GM18502 (cell line): ENCODE measurements at regions not wholly inside any gene's neighbourhood (a gene's known extent, or its start where the extent isn't known, plus 50 kb on each side); places are given as distances from the start of the nearest gene placed in this dataset.
"Not testable (repeated sequence)": the region's sequence is repeated elsewhere in the genome, so short reads cannot be mapped to it uniquely, and the experiment has no call there.

Experiments used
- ATAC-seq: cut with Tn5 transposase; IDR thresholded peaks from one replicate; pipeline ENCODE4 v1.9.1; 2021; ENCODE audit warnings: mild to moderate bottlenecking; ENCODE audit not compliant: unreplicated experiment, poor library complexity

DNA sequence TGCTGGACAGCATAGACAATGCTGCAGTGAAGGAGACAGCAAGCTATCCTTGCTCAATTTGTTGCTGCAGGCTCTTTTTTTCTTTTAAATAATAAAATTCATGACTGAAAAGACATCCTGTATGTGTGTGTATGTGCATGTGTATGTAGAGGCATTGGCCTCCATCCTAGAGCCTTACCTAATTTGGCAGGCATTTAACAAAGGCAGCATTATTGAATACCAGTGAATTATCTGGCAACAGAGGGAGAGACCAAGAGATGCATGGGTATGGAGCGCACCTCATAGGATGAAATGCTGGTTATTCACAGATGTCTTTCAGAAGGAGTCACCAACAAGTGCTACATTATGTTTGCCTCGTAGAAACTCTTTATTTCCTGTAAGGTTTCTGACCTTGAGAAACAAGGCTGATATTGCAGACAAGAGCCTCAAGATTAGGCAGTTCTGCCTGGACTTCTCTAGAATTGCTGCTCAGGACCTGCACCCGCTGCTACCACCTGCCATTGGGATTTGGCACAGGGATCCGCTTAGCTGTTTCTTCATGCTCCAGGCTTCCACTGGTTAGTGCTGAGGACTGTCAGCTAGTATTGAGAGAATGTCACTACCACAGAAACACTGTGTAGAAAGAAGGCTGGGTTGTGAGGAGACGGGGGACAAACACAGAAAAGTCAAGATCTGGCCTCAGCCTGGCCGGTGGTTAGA lies 247.7 kb upstream of the RFX3 start:
- no peak for ATAC-seq

DNA sequence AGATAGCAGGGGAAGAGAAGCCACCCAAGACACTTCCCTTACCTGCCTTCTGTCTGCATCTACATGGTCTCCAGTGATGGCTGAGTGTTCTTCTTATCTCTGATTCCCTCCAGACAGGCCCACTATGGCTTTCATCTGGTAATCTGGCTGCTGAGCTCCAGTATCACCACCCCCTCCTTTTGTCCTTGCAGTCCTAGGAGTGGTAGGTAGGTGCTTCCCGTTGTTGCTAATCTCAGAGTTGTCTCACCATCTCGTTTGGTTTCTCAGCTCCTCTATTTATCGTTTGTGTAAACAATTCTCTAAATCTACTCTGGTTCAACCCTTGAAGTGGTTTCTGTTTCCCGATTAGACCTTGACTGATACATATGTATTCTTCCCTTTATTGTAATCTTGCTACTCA lies 243.8 kb upstream of the RFX3 start:
- no peak for ATAC-seq

DNA sequence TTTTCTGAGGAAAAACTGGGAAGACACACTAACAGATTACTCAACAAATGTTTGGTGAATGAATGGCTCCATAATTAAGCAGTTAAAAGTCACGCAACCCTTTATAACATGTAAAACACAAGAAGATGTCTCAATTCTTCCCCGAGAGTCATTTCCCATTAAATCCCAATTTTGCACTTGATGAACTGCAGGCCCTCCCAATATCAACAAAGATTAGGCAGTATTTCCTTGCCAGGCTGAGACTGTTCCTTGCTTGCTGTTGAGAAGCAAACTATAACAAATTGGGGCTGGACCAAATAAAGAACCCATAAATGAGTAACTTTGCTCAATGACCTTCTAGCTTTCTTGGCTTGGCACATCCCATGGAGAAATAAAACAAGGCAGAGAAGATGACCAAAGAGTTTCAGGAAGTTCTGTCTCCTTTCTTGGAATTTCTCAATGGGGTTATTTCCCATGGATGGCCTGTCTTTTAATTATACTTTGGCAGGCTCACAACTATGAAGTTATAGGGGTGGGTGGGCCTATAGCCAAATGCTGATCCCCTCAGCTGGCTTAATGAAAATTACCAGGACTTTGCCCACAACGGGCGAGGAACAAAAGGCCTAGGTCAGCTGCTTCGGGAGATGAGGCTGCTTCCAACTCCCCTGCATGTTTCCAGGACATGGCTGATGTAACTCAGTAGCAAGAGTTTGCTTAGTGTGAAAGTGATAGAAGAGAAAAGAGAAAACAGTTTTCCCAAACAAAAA lies 243.1 kb upstream of the RFX3 start:
- ATAC-seq = no peak

DNA sequence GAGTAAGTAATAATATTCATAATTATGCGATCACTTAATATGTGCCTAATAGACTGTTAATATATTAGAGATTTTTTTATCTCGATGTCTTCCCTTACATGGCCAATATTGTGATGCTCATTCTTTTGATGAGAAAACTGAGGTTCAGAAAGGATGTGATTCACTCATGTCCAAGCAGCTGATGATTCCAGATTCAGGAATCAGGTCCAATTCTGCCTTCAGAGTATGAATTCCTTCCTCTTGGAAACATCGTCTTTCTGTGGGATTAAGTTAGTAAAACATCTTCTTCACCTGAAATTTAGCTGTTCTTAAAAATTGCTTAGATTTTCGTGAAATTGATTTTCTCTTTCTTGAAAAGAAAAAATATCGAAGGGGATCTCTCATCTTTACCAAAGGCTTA lies 242.5 kb upstream of the RFX3 start:
- ATAC-seq = no peak

DNA sequence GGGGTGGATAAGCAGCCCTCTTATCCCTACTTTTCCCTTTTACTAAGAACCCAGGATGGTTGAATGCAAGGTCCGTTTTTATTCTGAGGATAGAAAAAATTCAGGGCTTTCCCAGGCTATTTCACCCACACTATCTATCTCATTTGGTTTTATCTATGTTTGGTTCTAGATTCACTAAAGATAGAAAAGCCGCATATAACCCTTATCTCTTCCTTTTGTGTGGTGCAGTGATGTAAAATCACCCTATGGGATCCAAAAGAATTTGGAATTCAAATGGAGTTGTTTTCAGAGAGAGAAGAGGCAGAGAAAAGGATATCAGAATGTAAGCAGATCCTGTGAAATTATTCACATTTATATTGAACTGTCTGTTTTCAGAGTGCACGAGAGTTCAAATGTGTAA lies 236.3 kb upstream of the RFX3 start:
- ATAC-seq = no peak

DNA sequence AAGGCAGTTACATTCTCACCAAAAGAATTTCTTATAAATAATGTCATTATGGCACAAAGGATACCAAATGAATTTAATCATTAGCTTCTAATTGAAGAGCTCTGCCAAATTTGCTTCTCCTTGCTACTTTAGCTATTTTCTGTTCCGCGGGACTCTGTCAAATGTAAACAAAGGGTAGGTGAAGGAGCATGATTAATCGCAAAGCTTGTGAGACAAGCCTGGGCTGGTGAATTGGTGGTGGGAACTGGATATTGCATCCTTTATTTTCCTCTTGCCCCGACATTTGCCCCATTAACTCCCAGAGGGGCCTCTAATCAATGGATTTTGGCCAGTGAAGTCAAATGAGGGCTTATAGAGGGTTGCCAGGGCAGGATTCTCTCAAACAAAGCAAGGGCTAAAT lies 234.2 kb upstream of the RFX3 start:
- ATAC-seq = no peak

DNA sequence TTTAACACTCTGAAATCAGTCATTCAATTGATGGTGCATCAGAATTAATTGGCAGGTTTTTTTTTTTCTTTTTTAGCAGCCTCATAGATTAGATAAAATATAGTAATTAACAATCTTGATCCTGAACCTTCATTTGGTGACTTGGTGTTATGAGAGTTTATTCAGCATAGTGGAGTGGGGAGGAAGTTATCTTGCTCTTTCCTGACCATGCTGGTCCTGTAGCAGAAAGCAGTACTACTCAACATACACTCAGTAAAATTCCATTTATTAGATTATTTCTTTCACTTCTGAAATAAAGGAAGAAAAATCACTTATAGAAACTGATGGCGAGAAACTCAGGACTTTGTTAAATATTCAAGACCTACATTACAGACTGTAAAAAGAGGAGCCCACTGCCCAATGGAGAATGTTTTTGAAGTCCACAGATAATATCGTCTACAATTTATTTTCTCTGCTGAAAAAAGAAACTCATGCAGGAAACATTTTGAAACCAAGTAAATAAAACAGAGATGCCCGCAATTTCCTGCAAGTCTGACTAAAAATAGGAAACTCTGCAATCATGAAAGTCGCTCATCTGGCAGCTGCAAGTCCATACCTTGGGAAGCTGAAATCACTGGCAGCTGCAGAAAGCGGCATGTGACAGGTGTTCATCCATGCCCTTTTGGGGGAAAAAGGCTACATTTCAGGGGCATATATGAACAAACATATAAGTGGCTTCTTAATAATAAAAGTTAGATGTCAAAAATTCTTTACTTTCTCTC lies 233.2 kb upstream of the RFX3 start:
- peak; percentile 53 for ATAC-seq

DNA sequence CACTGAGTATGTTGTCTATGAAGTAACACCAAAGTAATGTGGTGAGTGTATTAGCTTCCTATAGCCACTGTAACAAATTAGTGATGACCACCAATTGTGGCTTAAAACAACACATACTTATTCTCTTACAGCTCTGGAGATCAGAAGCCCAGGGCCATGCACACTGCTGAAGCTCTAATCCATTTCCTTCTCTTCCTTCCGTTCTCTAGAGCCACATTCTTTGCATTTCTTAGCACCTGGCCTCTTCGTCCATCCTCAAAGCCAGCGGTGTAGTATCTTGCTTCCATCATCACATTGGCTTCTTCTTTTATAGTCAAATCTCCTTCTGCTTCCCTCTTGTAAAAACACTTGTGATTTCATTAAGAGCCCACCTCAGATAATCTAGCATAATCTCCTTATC lies 230.3 kb upstream of the RFX3 start:
- ATAC-seq = no peak

DNA sequence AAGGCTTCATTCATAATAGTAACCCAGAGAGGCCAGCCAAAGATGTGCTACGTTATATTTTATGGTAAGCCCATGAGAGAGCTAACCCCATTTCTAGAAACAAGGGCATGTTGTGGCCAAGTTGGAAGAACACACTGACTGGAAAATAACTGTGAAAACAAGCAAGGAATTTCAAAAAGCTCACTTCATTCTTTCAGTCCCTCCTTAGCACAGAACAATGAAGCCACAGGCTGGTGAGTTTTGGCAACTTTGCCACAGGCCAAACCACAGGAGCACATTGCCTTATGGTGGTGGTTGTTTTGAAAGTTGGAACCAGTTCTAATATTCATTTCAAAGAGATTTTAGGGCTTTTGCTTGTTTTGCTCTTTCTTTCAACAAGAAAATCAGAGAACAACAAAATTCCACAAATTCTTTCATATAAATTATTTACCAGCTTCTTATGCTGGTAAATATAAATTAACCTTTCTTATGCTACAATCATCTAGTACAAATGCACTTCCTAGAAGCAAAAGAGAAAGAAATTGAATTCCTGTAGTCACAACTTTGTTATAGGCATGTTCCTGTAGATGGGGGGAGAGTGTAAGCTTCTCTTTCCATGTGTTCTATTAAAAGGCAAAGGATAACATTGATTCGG lies 225.4 kb upstream of the RFX3 start:
- no peak for ATAC-seq

DNA sequence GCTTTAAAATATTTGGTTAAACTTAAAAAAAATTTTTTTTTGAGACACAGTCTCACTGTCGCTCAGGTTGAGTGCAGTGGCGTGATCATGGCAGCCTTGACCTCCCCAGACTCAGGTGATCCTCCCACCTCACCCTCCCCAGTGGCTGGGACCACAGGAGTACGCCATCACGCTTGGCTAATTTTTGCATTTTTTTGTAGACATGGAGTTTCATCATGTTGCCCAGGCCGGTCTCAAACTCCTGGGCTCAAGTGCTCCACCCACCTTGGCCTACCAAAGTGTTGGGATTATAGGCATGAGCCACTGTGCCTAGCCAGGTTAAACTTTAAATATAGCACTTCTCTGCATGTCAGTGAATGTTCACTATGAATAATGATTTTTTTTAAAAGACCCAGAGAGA lies 224.5 kb upstream of the RFX3 start:
- no peak for ATAC-seq

DNA sequence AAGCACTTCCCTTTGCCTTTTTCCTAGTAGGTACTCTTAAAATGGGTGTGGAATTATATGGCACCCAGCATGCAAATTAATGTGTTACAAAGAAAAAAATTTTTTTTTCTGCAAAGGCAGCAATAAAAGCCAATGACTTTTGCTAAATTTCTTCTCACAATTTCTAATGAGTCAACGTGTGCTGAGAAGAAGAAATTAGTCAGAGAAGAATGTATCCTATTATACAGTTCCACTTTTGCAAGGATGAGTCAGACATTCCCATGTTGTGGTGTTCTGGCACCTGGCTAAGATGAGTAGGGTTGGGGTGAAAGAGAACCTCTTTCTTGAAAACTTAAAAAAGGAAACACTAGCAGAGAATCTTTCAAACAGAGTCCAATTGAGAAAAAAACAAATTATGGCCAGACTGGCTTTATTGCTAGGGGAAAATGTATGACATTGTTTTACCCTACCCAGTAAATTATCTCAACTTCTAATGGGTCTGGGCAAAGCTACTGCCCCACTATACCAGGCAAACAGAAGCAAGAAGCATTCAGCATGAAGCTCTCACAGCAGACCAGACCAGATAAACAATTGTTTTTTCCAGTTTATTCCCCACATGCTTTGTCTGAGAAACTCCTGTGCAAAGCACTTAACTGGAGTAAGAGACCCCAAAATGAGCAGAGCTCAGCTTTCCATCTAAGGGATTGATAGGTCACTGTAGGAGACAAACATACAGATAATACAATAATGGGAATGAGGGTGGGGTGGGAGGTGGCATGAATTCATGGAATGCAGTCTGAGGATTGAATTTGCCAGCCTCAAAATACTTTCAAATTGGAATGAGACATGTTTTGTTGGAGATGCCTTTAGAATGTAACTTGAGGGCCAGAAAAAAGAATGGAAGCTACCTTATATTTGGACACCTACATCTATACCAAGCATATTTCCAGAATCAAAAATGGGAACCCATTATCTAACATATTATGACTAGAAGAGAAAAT lies 220.8 kb upstream of the RFX3 start:
- ATAC-seq = no peak

DNA sequence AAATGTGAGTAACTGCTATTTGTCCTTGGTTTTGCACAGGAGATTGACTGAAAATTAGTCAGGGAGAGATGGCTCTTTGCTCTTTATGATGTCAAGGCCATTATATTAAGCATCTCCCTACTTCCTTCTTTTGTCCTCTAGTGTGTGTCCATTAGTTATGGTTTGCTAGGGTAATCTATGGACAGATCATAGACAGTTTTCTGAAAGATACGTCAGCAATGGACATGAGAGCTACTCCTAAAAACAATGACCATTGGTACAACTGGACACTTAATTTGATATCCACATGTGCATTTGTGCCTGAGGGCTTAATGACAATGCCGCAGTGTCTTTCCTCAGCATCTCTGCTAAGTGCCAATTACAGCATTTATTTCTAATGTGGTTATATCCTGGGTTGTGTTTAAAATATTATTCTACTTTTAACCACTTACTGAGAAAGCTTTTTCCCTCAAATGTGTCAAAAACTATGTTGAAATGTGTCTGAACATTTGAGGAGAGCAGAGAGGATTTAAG lies 218.2 kb upstream of the RFX3 start:
- ATAC-seq = no peak

DNA sequence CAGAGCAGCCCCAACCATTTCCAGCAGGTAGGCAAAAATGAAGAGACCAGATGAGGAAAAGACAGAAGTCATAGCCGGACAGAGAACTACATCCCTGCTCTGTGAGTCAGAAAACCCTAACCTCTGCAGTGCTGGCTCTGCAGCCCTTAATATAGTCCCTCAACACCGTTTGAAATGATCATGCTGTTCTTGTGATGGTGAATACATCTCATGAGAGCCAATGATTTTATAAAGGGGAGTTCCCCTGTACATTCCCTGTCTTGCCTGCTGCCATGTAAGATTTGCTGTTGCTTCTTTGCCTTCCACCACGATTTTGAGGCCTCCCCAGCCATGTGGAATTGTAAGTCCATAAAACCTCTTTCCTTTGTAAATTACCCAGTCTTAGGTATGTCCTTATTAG lies 216.8 kb upstream of the RFX3 start:
- no peak for ATAC-seq

DNA sequence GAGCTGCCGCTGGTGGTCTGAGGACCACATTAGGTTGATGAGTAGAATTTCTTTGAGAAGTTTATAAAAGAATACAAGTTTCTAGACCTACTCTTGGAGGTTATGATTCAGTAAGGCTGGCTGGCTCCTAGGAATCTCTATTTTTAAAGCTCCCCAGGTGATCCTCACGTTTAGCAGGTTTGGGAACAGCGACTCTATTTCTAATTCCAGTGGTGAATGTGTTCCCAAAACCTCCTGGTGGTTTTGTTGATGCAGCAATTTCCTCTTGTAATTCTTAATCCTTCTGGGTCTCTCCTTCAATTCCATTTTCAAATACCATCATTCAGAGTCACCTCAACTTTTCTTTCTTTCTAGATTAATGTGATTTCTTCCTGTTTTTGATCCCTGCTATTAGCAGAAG lies 215.9 kb upstream of the RFX3 start:
- no peak for ATAC-seq

DNA sequence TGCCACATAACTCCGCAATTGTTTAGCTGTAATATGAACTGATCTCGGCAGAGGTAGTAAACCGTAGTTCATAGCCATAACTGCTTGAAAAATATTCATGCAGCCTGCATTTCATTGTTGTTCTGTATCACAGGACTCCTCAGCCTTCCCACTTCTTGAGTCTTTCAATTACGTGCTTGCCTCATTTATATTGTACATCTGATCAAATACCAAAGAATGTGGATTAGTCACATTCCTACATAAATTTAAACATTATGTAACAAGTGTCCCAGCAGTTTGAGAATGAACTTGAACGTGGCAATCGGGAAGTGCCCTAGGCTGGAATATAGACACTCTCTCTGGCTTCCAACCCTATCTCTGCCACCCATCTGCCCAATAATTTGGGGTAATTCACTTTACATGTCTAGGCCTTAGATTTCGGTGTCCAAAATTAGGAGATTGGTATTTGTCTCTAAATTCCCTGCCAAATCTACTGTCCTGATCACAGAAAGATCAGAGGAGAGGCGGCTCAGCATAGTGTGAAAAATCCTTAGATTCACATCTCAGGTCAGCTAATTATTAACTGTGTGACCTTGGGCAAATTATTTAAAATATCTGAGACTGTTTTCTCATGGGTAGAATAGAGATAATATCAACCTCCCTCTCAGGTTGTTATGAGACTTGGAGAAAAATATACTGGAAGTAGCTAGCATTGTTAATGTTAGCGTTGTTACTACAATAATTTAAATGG lies 215.1 kb upstream of the RFX3 start:
- ATAC-seq = no peak

DNA sequence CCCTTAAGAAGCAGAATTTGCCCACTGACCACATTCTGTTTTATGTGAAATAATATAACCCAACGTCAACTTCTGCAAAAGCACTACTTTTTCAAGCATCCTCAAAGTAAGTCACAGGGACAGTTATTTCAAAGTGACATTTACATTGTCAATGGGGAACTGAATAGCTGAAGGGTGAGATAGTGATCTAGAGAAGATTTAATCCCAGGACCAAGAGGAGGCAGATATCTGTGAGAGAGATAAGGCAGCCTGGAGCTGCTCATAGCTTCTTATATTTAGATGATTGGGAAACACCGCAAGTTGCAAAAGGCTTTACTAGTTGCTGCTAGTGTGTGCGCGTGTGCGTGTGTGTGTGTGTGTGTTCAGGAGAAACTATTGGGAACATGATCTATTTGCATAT lies 210.4 kb upstream of the RFX3 start:
- ATAC-seq = no peak

DNA sequence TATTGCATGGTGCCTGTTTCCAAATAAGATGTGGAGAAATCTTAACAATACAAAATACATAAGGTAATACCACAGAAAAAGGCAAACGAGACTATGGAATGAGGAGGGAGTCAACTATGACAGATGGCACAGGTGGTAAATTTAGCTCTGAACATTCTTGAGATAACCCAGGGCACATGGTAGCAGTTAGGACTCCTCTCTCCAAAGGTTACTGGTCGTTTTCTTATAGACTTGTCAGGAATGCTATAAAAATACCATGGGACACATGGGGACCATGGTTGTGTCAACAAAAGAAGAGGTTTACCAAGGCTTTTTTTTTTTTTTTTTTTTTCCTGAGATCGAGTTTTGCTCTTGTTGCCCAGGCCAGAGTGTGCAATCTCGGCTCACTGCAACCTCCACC lies 209.4 kb upstream of the RFX3 start:
- ATAC-seq = no peak

DNA sequence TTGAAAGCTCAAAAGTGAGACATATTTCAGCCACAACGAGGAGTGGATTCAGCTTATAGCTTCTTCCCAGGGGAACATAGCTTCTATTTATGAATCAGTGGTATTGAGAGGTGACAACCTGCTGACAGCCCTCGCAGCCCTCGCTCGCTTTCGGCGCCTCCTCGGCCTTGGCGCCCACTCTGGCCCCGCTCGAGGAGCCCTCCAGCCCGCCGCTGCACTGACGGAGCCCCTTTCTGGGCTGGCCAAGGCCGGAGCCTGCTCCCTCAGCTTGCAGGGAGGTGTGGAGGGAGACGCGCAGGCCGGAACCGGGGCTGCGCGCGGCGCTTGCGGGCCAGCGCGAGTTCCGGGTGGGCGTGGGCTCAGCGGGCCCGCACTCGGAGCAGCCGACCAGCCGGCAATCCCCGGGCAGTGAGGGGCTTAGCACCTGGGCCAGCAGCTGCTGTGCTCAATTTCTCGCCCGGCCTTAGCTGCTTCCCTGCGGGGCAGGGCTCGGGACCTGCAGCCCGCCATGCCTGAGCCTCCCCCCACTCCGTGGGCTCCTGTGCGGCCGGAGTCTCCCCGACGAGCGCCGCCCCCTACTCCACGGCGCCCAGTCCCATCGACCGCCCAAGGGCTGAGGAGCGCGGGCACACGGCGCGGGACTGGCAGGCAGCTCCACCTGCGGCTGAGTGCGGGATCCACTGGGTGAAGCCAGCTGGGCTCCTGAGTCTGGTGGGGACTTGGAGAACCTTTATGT lies 207.9 kb upstream of the RFX3 start:
- ATAC-seq = not testable (repeated sequence)
